AG09309 (cell line): ENCODE measurements at regions not wholly inside any gene's neighbourhood (a gene's known extent, or its start where the extent isn't known, plus 50 kb on each side); places are given as distances from the start of the nearest gene placed in this dataset.

Experiments
- DNase-seq: peaks from one replicate; pipeline ENCODE4 v3.0.0-alpha.2; 2010; ENCODE audit warnings: low read depth
- H3K4me3 ChIP-seq: 2 replicates; pipeline ENCODE4 v1.5.1; 2011; ENCODE audit warnings: mild to moderate bottlenecking, low read depth, low read length, moderate library complexity; ENCODE audit not compliant: control insufficient read depth
- CTCF ChIP-seq: IDR thresholded peaks from 2 replicates; pipeline ENCODE4 v1.5.1; 2011; ENCODE audit warnings: mild to moderate bottlenecking, low read depth, low read length, inconsistent platforms; ENCODE audit not compliant: insufficient read depth, control insufficient read depth; ENCODE audit errors: missing control alignments

DNA sequence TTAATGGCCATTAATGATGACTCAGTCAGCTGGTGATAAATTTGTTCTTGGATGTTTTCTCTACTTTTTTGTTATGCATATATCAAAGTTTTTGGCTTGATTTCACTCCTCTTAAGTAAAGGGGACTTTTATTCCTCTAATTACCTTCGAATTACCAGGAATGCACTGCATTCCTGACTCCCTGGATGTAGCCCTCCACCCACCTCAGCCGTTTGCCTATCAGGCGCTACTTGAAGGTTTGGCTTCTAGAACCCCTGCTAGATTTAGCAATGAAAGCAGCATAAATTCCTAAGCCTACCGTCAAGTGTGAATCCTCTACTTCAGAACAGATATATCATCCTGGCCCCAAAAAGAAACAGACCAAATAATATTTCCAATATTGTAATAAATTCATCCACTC is 387.8 kb upstream of the ADGRL2 start:
- H3K4me3 ChIP-seq = no peak overlapping the region
- no peak for DNase-seq
- TF ChIP-seq CTCF = no peak

- no peak for DNase-seq
- TF ChIP-seq CTCF = no peak
- H3K4me3 ChIP-seq = no peak overlapping the region
Measured at GRCh38 chr1:81410941-81411340, 389.8 kb upstream of the ADGRL2 start.

DNA sequence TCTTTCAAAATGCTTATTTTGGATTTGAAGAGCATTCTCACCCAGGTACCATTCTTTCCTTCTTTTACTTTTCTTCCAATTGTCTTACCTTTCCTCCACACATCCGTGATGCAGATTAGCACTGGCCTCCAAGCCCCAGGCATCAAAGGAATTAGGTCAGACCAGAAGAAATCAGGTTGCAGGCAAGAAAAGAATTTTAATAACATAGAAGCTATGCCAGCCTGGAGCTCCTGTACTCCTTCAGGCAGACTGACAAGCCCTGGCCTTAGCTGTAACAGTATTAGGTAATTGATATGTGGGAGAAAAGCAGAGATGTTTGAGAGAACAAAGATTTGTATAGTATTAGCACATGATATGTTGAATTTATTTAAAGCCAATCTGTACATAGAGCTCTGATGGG is 390.4 kb upstream of the ADGRL2 start:
- no peak for DNase-seq
- TF ChIP-seq CTCF = no peak
- no peak overlapping the region for H3K4me3 ChIP-seq

- TF ChIP-seq CTCF = no peak
- no peak overlapping the region for H3K4me3 ChIP-seq
- no peak for DNase-seq
Measured at GRCh38 chr1:81409780-81410274, 390.9 kb upstream of the ADGRL2 start.

GRCh38 chr1:81409262-81409661 is 391.5 kb upstream of the ADGRL2 start:
- TF ChIP-seq CTCF = no peak
- DNase-seq = no peak
- no peak overlapping the region for H3K4me3 ChIP-seq

- no peak for TF ChIP-seq CTCF
- H3K4me3 ChIP-seq = no peak overlapping the region
- no peak for DNase-seq
Measured at GRCh38 chr1:81408419-81408818, 392.3 kb upstream of the ADGRL2 start.
